Fibroblast of peridontal ligament (primary cell): ENCODE measurements at regions not wholly inside any gene's neighbourhood (a gene's known extent, or its start where the extent isn't known, plus 50 kb on each side); places are given as distances from the start of the nearest gene placed in this dataset.

Experiments used
- DNase-seq: peaks from one replicate; pipeline ENCODE4 v3.0.0-alpha.2; 2010; ENCODE audit errors: extremely low read depth

- no peak for DNase-seq
These were observed 113.0 kb downstream of the MMRN1 start for GRCh38 chr4:90007494-90008167.

GRCh38 chr4:90012918-90013317 is 114.3 kb upstream of the CCSER1 start:
- no peak for DNase-seq

GRCh38 chr4:90024519-90024918 is 102.7 kb upstream of the CCSER1 start:
- no peak for DNase-seq

GRCh38 chr4:90025248-90025647 is 101.9 kb upstream of the CCSER1 start:
- DNase-seq = peak; percentile 3

- DNase-seq = no peak
These were observed 99.6 kb upstream of the CCSER1 start for GRCh38 chr4:90027565-90027964.

- no peak for DNase-seq
These were observed 98.7 kb upstream of the CCSER1 start for GRCh38 chr4:90028460-90028859.

GRCh38 chr4:90030202-90030601 is 97.0 kb upstream of the CCSER1 start:
- DNase-seq = no peak

- no peak for DNase-seq
These were observed 96.2 kb upstream of the CCSER1 start for GRCh38 chr4:90030953-90031352.

- no peak for DNase-seq
These were observed 88.1 kb upstream of the CCSER1 start for GRCh38 chr4:90039122-90039521.

GRCh38 chr4:90051999-90052398 is 75.2 kb upstream of the CCSER1 start:
- DNase-seq = no peak

GRCh38 chr4:90057091-90057490 is 70.1 kb upstream of the CCSER1 start:
- DNase-seq = no peak

GRCh38 chr4:90060039-90060438 is 67.2 kb upstream of the CCSER1 start:
- no peak for DNase-seq

- DNase-seq = no peak
These were observed 65.3 kb upstream of the CCSER1 start for GRCh38 chr4:90061881-90062280.

- DNase-seq = no peak
These were observed 63.0 kb upstream of the CCSER1 start for GRCh38 chr4:90064196-90064595.

- no peak for DNase-seq
These were observed 58.0 kb upstream of the CCSER1 start for GRCh38 chr4:90069151-90069550.

- no peak for DNase-seq
These were observed 55.6 kb upstream of the CCSER1 start for GRCh38 chr4:90071289-90072235.

- no peak for DNase-seq
These were observed 52.8 kb upstream of the CCSER1 start for GRCh38 chr4:90074322-90074886.
